Activated T-cell treated with anti-CD3 and anti-CD28 coated beads for 1 hour (primary cell): ENCODE measurements at regions not wholly inside any gene's neighbourhood (a gene's known extent, or its start where the extent isn't known, plus 50 kb on each side); places are given as distances from the start of the nearest gene placed in this dataset.

Experiments used
- DNase-seq: peaks from one replicate; pipeline ENCODE4 v3.0.0-alpha.2; 2020; ENCODE audit warnings: low read depth

GRCh38 chr13:59494151-59494550 lies 669.6 kb downstream of the DIAPH3 start:
- no peak for DNase-seq

- no peak for DNase-seq
Observed at GRCh38 chr13:59494560-59494970, 669.2 kb downstream of the DIAPH3 start.

- no peak for DNase-seq
Observed at GRCh38 chr13:59495299-59495698, 668.4 kb downstream of the DIAPH3 start.

GRCh38 chr13:59495936-59496512 lies 667.7 kb downstream of the DIAPH3 start:
- no peak for DNase-seq

GRCh38 chr13:59497621-59498247 lies 666.0 kb downstream of the DIAPH3 start:
- DNase-seq, result no peak

- no peak for DNase-seq
Observed at GRCh38 chr13:59501004-59501403, 662.7 kb downstream of the DIAPH3 start.

GRCh38 chr13:59504407-59504806 lies 659.3 kb downstream of the DIAPH3 start:
- no peak for DNase-seq

GRCh38 chr13:59510386-59510785 lies 653.3 kb downstream of the DIAPH3 start:
- no peak for DNase-seq

- no peak for DNase-seq
Observed at GRCh38 chr13:59513686-59514085, 650.0 kb downstream of the DIAPH3 start.

- DNase-seq, result no peak
Observed at GRCh38 chr13:59514316-59514715, 649.4 kb downstream of the DIAPH3 start.

- DNase-seq, result no peak
Observed at GRCh38 chr13:59519819-59520218, 643.9 kb downstream of the DIAPH3 start.

- DNase-seq, result no peak
Observed at GRCh38 chr13:59521549-59521948, 642.2 kb downstream of the DIAPH3 start.

- no peak for DNase-seq
Observed at GRCh38 chr13:59522652-59523051, 641.1 kb downstream of the DIAPH3 start.

GRCh38 chr13:59527500-59527899 lies 636.2 kb downstream of the DIAPH3 start:
- no peak for DNase-seq

GRCh38 chr13:59531571-59532091 lies 632.1 kb downstream of the DIAPH3 start:
- peak; percentile 1 for DNase-seq

GRCh38 chr13:59532405-59532804 lies 631.3 kb downstream of the DIAPH3 start:
- DNase-seq, result no peak

GRCh38 chr13:59533561-59534555 lies 629.9 kb downstream of the DIAPH3 start:
- no peak for DNase-seq

GRCh38 chr13:59534806-59535205 lies 628.9 kb downstream of the DIAPH3 start:
- DNase-seq, result no peak

- DNase-seq, result no peak
Observed at GRCh38 chr13:59537500-59537899, 626.2 kb downstream of the DIAPH3 start.

GRCh38 chr13:59538512-59538911 lies 625.2 kb downstream of the DIAPH3 start:
- DNase-seq, result no peak

- no peak for DNase-seq
Observed at GRCh38 chr13:59542303-59542702, 621.4 kb downstream of the DIAPH3 start.

- DNase-seq, result no peak
Observed at GRCh38 chr13:59543418-59543817, 620.3 kb downstream of the DIAPH3 start.

- no peak for DNase-seq
Observed at GRCh38 chr13:59545007-59545406, 618.7 kb downstream of the DIAPH3 start.
